A172 (cell line): ENCODE measurements at regions not wholly inside any gene's neighbourhood (a gene's known extent, or its start where the extent isn't known, plus 50 kb on each side); places are given as distances from the start of the nearest gene placed in this dataset.
"Not testable (repeated sequence)": the region's sequence is repeated elsewhere in the genome, so short reads cannot be mapped to it uniquely, and the experiment has no call there.

ENCODE experiments used
- DNase-seq: peaks from one replicate; pipeline ENCODE4 v3.0.0-alpha.2; 2015; ENCODE audit warnings: low spot score

- DNase-seq, result no peak
These were observed 236.8 kb upstream of the ATP5MC3 start for GRCh38 chr2:175418224-175418835.

GRCh38 chr2:175414882-175415487 lies 233.5 kb upstream of the ATP5MC3 start:
- peak; percentile 82 for DNase-seq

GRCh38 chr2:175414191-175414881 lies 232.8 kb upstream of the ATP5MC3 start:
- DNase-seq, result no peak

- DNase-seq, result not testable (repeated sequence)
These were observed 229.4 kb upstream of the ATP5MC3 start for GRCh38 chr2:175410941-175411340.

- DNase-seq, result no peak
These were observed 223.3 kb upstream of the ATP5MC3 start for GRCh38 chr2:175404839-175405238.

- no peak for DNase-seq
These were observed 222.2 kb upstream of the ATP5MC3 start for GRCh38 chr2:175403599-175404221.

GRCh38 chr2:175402571-175402970 lies 221.1 kb upstream of the ATP5MC3 start:
- no peak for DNase-seq

GRCh38 chr2:175401956-175402469 lies 220.5 kb upstream of the ATP5MC3 start:
- DNase-seq, result no peak

- no peak for DNase-seq
These were observed 219.5 kb upstream of the ATP5MC3 start for GRCh38 chr2:175400975-175401374.

GRCh38 chr2:175399326-175399725 lies 217.8 kb upstream of the ATP5MC3 start:
- no peak for DNase-seq

- no peak for DNase-seq
These were observed 217.3 kb upstream of the ATP5MC3 start for GRCh38 chr2:175398848-175399247.

- DNase-seq, result no peak
These were observed 215.2 kb upstream of the ATP5MC3 start for GRCh38 chr2:175396696-175397095.

- no peak for DNase-seq
These were observed 212.3 kb upstream of the ATP5MC3 start for GRCh38 chr2:175393851-175394250.

- DNase-seq, result no peak
These were observed 201.8 kb upstream of the ATP5MC3 start for GRCh38 chr2:175383286-175383685.

- no peak for DNase-seq
These were observed 192.2 kb upstream of the ATP5MC3 start for GRCh38 chr2:175373729-175374128.

- peak; percentile 31 for DNase-seq
These were observed 191.5 kb upstream of the ATP5MC3 start for GRCh38 chr2:175372704-175373701.

- DNase-seq, result no peak
These were observed 189.9 kb upstream of the ATP5MC3 start for GRCh38 chr2:175371378-175371777.

GRCh38 chr2:175366815-175367214 lies 185.3 kb upstream of the ATP5MC3 start:
- DNase-seq, result peak; percentile 61

- no peak for DNase-seq
These were observed 182.2 kb upstream of the ATP5MC3 start for GRCh38 chr2:175363699-175364098.

GRCh38 chr2:175362331-175362730 lies 180.8 kb upstream of the ATP5MC3 start:
- no peak for DNase-seq

GRCh38 chr2:175359710-175360109 lies 178.2 kb upstream of the ATP5MC3 start:
- DNase-seq, result no peak
